Breast epithelium (tissue), 4 donors: ENCODE measurements at regions not wholly inside any gene's neighbourhood (a gene's known extent, or its start where the extent isn't known, plus 50 kb on each side); places are given as distances from the start of the nearest gene placed in this dataset.

Experiments used
- DNase-seq, 2 donors: peaks; one replicate each; pipeline ENCODE4 v3.0.0-alpha.2; 2019; ENCODE audit warnings: low spot score in 2 of 2
- H3K27ac ChIP-seq, 2 donors: fragments of 200-600 bp; sonication (generic) in 1 of 2; one replicate each; pipeline ENCODE4 v1.5.1; 2016 to 2019; ENCODE audit warnings: mild to moderate bottlenecking in 1 of 2
- H3K27me3 ChIP-seq, 2 donors: fragments of 200-600 bp; sonication (generic) in 1 of 2; one replicate each; pipeline versions ENCODE4 v1.5.1 to v1.6.0; 2017 to 2019; ENCODE audit warnings: control low read depth in 1 of 2, mild to moderate bottlenecking in 1 of 2
- H3K36me3 ChIP-seq: fragments of 200-600 bp; one replicate; pipeline ENCODE4 v1.5.1; 2019
- H3K4me1 ChIP-seq, 2 donors: fragments of 200-600 bp; sonication (generic); one replicate each; pipeline ENCODE4 v1.5.1; 2016 to 2019; ENCODE audit warnings: control low read depth in 1 of 2
- H3K4me3 ChIP-seq, 3 donors: fragments of 200-600 bp; sonication (generic); 1 replicate in 2 of 3; 2 replicates in 1 of 3; pipeline ENCODE4 v1.5.1; 2016 to 2019; ENCODE audit warnings: mild to moderate bottlenecking in 3 of 3, moderate library complexity in 2 of 3
- H3K9me3 ChIP-seq, 2 donors: fragments of 200-600 bp; sonication (generic) in 1 of 2; one replicate each; pipeline ENCODE4 v1.5.1; 2016 to 2019; ENCODE audit warnings: control low read depth in 1 of 2
- POLR2A ChIP-seq: fragments of 450-650 bp; IDR thresholded peaks from one replicate; pipeline ENCODE4 v1.6.1; 2016; ENCODE audit warnings: antibody characterized with exemption, mild to moderate bottlenecking, moderate library complexity
- POLR2AphosphoS5 ChIP-seq, 3 donors: sonication (generic); formaldehyde crosslinking; IDR thresholded peaks; one replicate each; pipeline ENCODE4 v1.6.1; 2017; ENCODE audit warnings: antibody characterized with exemption in 3 of 3
- intact Hi-C: fragments of 100-400 bp; cut with DNase I; formaldehyde crosslinking; loops from one replicate; pipeline ENCODE4 v1.15.1; 2023; ENCODE audit warnings: low total_unique reads
- TF ChIP-seq, protein P1 (sequence below), 3 donors: fragments of 450-650 bp; IDR thresholded peaks; one replicate each; pipeline ENCODE4 v1.5.1; 2016 to 2017; ENCODE audit warnings: antibody characterized with exemption in 3 of 3, mild to moderate bottlenecking in 3 of 3, moderate library complexity in 3 of 3

DNA sequence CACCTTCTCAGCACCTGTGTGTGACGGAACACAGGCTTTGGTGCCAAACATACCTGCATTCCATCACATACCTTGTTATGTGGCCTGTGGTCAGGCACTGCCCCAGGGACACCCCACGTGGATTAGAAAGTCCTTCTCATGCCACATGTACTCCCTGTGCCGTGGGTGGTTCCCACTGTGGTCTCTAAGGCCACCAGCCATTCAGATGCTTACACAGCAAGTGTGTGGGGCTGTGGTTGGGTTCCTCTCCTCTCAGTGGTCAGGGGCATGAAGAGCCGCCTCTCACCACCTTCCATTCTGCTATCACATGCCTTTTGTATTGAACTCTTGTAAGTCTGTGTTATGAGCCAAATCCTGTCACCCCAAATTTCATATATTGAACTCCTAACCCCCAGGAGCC lies 85.1 kb upstream of the IGFBP3 start:
- no peak overlapping the region for H3K27ac ChIP-seq
- intact Hi-C loops, result no loop called here
- DNase-seq, result no peak

DNA sequence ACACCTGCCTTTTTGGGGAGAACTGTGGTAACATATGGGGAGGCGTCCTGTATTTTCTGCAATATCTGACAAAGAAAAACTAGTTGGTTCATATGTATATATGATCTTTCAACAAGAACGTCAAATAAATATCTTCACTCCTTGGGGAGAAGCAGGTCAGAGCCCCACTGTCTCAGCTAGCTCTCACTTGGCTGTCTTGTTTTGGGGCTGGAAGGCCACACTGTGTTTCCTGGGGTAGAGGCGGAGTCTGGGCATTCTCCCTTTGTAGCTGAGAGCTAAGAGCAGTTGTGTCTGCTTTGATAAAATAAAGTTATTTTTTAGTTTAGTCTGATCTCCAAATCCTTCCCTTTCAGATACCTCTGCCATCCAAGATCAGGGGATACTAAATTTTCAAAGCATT lies 83.9 kb upstream of the IGFBP3 start:
- no peaks in the 10 kb centered on the region for H3K36me3 ChIP-seq
- DNase-seq, result no peak
- no peak overlapping the region for H3K4me3 ChIP-seq
- no peak overlapping the region for H3K27ac ChIP-seq
- H3K9me3 ChIP-seq, result peaks cover 0 to 4% of the 10 kb centered on the region in 2 donors
- intact Hi-C loops, result no loop called here
- H3K27me3 ChIP-seq, result no peaks in the 10 kb centered on the region
- no peak for TF ChIP-seq POLR2A
- no peak for TF ChIP-seq POLR2AphosphoS5 (IDR thresholded peaks at IDR 0.05)
- TF ChIP-seq, protein P1, sequence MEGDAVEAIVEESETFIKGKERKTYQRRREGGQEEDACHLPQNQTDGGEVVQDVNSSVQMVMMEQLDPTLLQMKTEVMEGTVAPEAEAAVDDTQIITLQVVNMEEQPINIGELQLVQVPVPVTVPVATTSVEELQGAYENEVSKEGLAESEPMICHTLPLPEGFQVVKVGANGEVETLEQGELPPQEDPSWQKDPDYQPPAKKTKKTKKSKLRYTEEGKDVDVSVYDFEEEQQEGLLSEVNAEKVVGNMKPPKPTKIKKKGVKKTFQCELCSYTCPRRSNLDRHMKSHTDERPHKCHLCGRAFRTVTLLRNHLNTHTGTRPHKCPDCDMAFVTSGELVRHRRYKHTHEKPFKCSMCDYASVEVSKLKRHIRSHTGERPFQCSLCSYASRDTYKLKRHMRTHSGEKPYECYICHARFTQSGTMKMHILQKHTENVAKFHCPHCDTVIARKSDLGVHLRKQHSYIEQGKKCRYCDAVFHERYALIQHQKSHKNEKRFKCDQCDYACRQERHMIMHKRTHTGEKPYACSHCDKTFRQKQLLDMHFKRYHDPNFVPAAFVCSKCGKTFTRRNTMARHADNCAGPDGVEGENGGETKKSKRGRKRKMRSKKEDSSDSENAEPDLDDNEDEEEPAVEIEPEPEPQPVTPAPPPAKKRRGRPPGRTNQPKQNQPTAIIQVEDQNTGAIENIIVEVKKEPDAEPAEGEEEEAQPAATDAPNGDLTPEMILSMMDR (IDR thresholded peaks at IDR 0.05), result no peak
- H3K4me1 ChIP-seq, result no peaks in the 10 kb centered on the region

More for the DNA sequence above, 85.1 kb upstream of the IGFBP3 start:
- Histone ChIP-seq H3K4me1 (no peaks in the 10 kb centered on the region), H3K9me3 (peaks cover 0 to 4% of the 10 kb centered on the region in 2 donors), H3K4me3 (no peak overlapping the region), H3K36me3 (no peaks in the 10 kb centered on the region), H3K27me3 (no peaks in the 10 kb centered on the region)
- no peak for TF ChIP-seq POLR2A
- no peak for TF ChIP-seq POLR2AphosphoS5 (IDR thresholded peaks at IDR 0.05)
- TF ChIP-seq, protein P1 (IDR thresholded peaks at IDR 0.05), result no peak

DNA sequence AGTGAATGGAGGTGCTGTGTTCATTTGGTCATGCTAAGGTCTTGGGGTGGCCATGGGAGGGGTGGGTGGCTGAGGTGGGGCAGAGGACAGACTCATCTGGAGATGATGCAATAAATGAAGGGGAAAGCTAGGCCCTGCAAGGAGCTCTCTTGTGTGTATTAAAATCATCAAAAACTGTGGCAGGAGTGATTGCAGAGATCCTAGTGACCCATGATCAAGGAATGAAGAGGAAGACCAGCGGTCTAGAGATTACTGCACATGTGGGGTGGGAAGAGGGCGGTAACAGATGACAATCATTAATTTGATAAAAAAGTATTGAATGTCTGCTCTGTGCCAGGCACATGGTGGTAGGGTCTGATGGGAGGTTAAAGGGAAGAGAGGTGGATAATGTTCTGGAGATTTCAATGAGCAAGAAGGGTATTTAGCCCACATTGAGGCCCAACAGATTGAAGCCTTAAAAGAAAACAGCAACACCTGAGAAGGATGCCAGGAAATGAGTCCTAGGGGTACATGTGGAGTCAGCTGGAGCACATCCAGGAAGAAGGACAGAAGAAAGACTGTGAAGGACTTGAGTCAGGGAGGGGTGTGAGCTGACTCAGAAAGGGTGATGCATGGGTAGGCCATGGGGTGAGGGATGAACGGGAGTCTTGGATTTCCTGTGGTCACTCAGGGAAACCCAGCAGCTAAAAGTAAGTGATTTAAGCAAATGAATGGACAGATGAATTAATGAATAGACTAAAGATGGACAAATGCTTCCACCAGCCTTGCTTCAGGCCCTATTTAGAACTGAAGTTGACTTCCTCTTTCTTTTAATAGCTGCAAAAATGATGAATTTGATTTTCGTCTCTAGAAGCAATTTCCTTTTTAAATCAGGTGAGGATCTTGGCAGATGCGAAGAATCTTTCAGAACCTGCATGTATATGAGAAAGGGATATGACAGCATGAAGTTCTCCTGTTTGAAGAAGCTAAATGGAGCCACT lies 83.1 kb upstream of the IGFBP3 start:
- intact Hi-C loops, result loop anchor here (2.0 kb wide), 1 partner anchor 17 kb away; no protein-coding TSS in a partner anchor
- H3K9me3 ChIP-seq, result peaks cover 0 to 4% of the 10 kb centered on the region in 2 donors
- TF ChIP-seq, protein P1 (IDR thresholded peaks at IDR 0.05), result no peak
- TF ChIP-seq POLR2AphosphoS5 (IDR thresholded peaks at IDR 0.05) (no peak), POLR2A (no peak)
- no peak for DNase-seq
- no peaks in the 10 kb centered on the region for H3K4me1 ChIP-seq
- H3K36me3 ChIP-seq, result no peaks in the 10 kb centered on the region
- H3K27ac ChIP-seq, result no peak overlapping the region
- no peak overlapping the region for H3K4me3 ChIP-seq
- H3K27me3 ChIP-seq, result no peaks in the 10 kb centered on the region

DNA sequence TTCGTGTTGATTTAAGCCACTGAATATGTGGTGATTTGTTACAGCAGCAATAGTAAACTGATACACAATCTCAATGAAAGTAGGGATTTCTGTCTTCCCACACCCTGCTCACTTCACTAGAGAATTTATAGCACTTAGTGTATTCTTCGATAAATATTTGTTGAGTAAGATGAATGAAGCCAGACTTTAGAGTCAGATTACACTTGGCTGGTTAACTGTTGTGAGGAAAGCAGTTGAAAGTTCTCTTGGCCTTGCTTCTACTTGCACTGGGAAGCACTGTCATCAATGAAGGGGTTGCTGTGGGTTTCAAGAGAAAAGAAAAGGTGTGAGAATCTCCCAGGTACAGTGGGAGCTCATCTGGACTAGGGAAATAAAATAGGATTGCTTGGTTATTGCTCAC lies 82.1 kb upstream of the IGFBP3 start:
- Histone ChIP-seq H3K27ac (no peak overlapping the region), H3K9me3 (peaks cover 0 to 4% of the 10 kb centered on the region in 2 donors), H3K4me3 (no peak overlapping the region), H3K36me3 (no peaks in the 10 kb centered on the region), H3K4me1 (no peaks in the 10 kb centered on the region), H3K27me3 (no peaks in the 10 kb centered on the region)
- TF ChIP-seq, protein P1 (IDR thresholded peaks at IDR 0.05), result no peak
- TF ChIP-seq POLR2AphosphoS5 (IDR thresholded peaks at IDR 0.05) (no peak), POLR2A (no peak)
- DNase-seq, result no peak
- intact Hi-C loops, result loop anchor here (2.0 kb wide), 1 partner anchor 18 kb away; no protein-coding TSS in a partner anchor

DNA sequence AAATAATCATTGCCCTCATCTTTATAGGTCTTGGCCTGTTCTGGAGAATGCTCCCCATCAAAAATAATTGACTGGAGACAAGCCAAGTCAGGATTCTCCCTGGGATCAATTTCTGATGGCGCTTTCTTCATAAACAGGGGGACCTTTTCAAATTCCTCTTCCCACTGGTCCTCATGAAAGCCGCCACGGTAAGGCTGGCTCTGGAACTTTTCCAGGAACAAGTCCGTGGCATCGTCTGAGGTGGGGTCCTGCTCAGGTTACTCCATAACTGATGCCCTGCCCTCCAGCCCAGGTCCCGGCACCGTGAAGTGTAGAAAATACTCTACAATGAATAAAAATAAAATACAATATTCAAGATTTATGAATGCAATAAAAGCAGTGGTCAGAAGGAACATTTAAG lies 79.4 kb upstream of the IGFBP3 start:
- DNase-seq, result no peak

More for the DNA sequence above, 79.4 kb upstream of the IGFBP3 start:
- intact Hi-C loops, result no loop called here
- H3K27ac ChIP-seq, result no peak overlapping the region
- no peak for TF ChIP-seq POLR2AphosphoS5 (IDR thresholded peaks at IDR 0.05)
- no peak for TF ChIP-seq POLR2A
- TF ChIP-seq, protein P1 (IDR thresholded peaks at IDR 0.05), result no peak
- H3K36me3 ChIP-seq, result no peaks in the 10 kb centered on the region
- H3K4me1 ChIP-seq, result no peaks in the 10 kb centered on the region
- no peaks in the 10 kb centered on the region for H3K27me3 ChIP-seq
- H3K4me3 ChIP-seq, result no peak overlapping the region
- H3K9me3 ChIP-seq, result peaks cover 3 to 11% of the 10 kb centered on the region in 2 donors
